ENCODE measurements at regions not wholly inside any gene's neighbourhood (a gene's known extent, or its start where the extent isn't known, plus 50 kb on each side); places are given as distances from the start of the nearest gene placed in this dataset.

DNA sequence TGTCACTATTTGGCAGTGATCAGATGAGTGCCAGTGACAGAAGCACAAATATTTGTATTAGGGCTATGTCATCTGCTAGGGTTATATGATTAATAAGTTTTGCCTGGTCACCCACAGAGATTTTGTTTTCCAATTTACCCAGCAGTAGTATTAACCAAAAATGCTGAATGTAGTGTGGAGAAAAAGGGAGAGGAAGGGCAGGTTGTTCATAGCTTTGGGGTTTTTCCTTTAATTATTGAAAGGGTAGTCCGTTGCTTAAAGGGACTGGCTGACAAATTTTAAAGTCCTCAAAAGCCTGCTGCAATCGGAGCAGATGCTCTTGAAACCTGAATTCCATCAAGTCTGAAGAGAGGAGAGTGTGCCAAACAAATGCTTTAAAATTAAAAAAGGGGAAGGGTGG lies 237.9 kb upstream of the CCDC196 start:
- Histone ChIP-seq H2AK9ac (replicated peaks; ENCODE audit: low read depth, low read length, poor library complexity) (no peak overlapping the region), H3K4me3 (ENCODE audit: insufficient read depth, low read depth, low read length) (no peak overlapping the region), H3K23ac (ENCODE audit: low read depth, low read length) (no peak overlapping the region), H4K5ac (ENCODE audit: low read depth, low read length) (no peak overlapping the region), H3K14ac (replicated peaks; ENCODE audit: low read depth, low read length) (no peak overlapping the region), H2BK20ac (ENCODE audit: low read depth, low read length) (no peak overlapping the region), H3K4me2 (ENCODE audit: low read depth, low read length) (no peak overlapping the region), H2AK5ac (ENCODE audit: low read depth, low read length) (no peak overlapping the region), H3K27ac (ENCODE audit: insufficient read depth, low read length) (no peak overlapping the region), H2BK15ac (ENCODE audit: low read depth, low read length) (no peak overlapping the region), H3K9me3 (ENCODE audit: control insufficient read depth, insufficient read depth, low read length) (peaks cover 15% of the 10 kb centered on the region; the same call in 1 of the 2 replicates), H3K4ac (ENCODE audit: low read depth, low read length) (no peak overlapping the region), H3K27me3 (ENCODE audit: control insufficient read depth, insufficient read depth, low read length) (no peaks in the 10 kb centered on the region), H3K56ac (ENCODE audit: extremely low read depth, insufficient read depth, low read length) (no peak overlapping the region), H4K20me1 (ENCODE audit: insufficient read depth, low read length) (no peaks in the 10 kb centered on the region), H3K9ac (ENCODE audit: low read depth, low read length) (no peak overlapping the region), H3K9me1 (ENCODE audit: insufficient read depth, low read length) (no peaks in the 10 kb centered on the region), H2BK5ac (ENCODE audit: low read depth, low read length, poor library complexity, severe bottlenecking) (no peak overlapping the region), H4K8ac (ENCODE audit: low read depth in 2 of 2, low read length in 2 of 2) (no peak overlapping the region), H4K91ac (ENCODE audit: insufficient read depth, low read depth, low read length) (no peak overlapping the region), H2BK120ac (ENCODE audit: low read depth, low read length) (no peak overlapping the region), H3K79me1 (ENCODE audit: low read depth in 1 of 2, low read length in 2 of 2) (no peaks in the 10 kb centered on the region), H3K18ac (ENCODE audit: low read depth, low read length) (no peak overlapping the region), H3K36me3 (ENCODE audit: control insufficient read depth, insufficient read depth, low read length) (no peaks in the 10 kb centered on the region), H2AFZ (replicated peaks; ENCODE audit: low read length, poor library complexity) (no peak overlapping the region), H3K4me1 (ENCODE audit: control insufficient read depth, insufficient read depth, low read length) (no peaks in the 10 kb centered on the region)
- TF ChIP-seq RAD21 (IDR thresholded peaks at IDR 0.05; ENCODE audit: low read length): no peak
- no peak for TF ChIP-seq CHD1 (IDR thresholded peaks at IDR 0.05; ENCODE audit: low read depth, low read length)
- no peak for TF ChIP-seq MXI1 (IDR thresholded peaks at IDR 0.05; ENCODE audit: borderline replicate concordance, low read depth, low read length)
- TF ChIP-seq BHLHE40 (IDR thresholded peaks at IDR 0.05; ENCODE audit: low read depth, low read length): no peak
- no peak for TF ChIP-seq MAFK (IDR thresholded peaks at IDR 0.05; ENCODE audit: low read depth, low read length)
- TF ChIP-seq, protein P1, sequence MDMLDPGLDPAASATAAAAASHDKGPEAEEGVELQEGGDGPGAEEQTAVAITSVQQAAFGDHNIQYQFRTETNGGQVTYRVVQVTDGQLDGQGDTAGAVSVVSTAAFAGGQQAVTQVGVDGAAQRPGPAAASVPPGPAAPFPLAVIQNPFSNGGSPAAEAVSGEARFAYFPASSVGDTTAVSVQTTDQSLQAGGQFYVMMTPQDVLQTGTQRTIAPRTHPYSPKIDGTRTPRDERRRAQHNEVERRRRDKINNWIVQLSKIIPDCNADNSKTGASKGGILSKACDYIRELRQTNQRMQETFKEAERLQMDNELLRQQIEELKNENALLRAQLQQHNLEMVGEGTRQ (IDR thresholded peaks at IDR 0.05; ENCODE audit: low read depth, low read length): no peak
- TF ChIP-seq CTCF (conservative IDR thresholded peaks at IDR 0.05; ENCODE audit: low read depth, low read length): no peak
- no peak for TF ChIP-seq MAZ (IDR thresholded peaks at IDR 0.05; ENCODE audit: borderline replicate concordance, low read depth, low read length)
- TF ChIP-seq CEBPB (IDR thresholded peaks at IDR 0.05; ENCODE audit: low read depth, low read length): no peak
- no peak for TF ChIP-seq RCOR1 (IDR thresholded peaks at IDR 0.05; ENCODE audit: insufficient replicate concordance, low read length)
- intact Hi-C loops (cut with micrococcal nuclease): no loop called here
- 0% methylated on average over 1 of the region's 2 CpGs; no CpG with 5 or more reads in 1 of the 2 experiments for WGBS, 2 experiments (ENCODE audit: extremely low coverage in 2 of 2, insufficient read length in 1 of 2)
- ATAC-seq (ENCODE audit: low read depth) (no peak), DNase-seq (no peak)
- dilution Hi-C loops (cut with HindIII; ENCODE audit: low sequenced_read_pairs, unreplicated experiment): no loop called here
- no TSS peak for BruUV-seq (replicated peaks)
- ChIA-PET CTCF (no interaction called here), POLR2A (ENCODE audit: unreplicated experiment) (no interaction called here)
- in situ Hi-C loops (cut with MboI; ENCODE audit: low sequenced_read_pairs): no loop called here
